IPS DF 4.7 (cell line): ENCODE measurements at regions not wholly inside any gene's neighbourhood (a gene's known extent, or its start where the extent isn't known, plus 50 kb on each side); places are given as distances from the start of the nearest gene placed in this dataset.
"Not testable (repeated sequence)": the region's sequence is repeated elsewhere in the genome, so short reads cannot be mapped to it uniquely, and the experiment has no call there.

Experiments
- DNase-seq: peaks from one replicate; pipeline ENCODE4 v3.0.0-alpha.2; 2013; ENCODE audit warnings: low spot score; ENCODE audit errors: extremely low read depth

DNA sequence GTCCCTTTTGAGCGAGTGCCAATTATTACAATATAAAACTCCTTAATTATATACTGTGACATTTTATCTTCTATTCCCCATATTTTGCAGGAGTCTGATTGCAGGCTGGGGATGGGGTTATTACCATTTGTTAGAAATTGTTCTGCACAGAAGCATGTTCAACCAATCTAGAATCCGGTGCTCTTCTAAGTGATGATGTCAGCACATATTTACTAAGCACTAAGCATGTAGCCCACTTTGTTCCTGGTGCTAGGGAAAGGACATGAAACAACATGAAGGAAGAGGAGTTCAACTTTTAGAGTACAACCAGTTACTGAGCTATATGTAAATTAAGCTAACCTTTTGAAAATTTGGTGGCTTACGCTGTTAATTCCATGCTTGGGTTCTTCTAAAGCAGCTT lies 52.8 kb upstream of the IL1RAPL2 start:
- DNase-seq = no peak

DNA sequence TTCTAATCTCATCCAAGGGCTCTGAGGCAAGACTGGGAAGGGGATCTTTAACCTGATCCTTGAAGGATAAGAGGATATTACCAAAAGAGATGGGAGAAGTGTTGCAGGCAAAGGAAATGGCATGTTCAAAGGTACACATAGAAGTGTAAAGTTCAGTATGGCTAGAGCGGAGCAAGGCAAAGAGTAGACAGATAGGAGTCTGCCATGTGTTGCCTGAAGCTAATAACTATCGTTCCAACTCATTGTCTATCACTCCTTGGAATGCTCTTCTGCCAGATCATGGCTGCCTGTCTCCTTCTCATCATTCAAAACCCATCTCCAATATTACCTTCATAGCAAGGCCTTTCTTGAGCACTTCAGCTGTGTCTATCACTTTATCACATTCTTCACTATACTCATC lies 55.2 kb upstream of the IL1RAPL2 start:
- DNase-seq = no peak

DNA sequence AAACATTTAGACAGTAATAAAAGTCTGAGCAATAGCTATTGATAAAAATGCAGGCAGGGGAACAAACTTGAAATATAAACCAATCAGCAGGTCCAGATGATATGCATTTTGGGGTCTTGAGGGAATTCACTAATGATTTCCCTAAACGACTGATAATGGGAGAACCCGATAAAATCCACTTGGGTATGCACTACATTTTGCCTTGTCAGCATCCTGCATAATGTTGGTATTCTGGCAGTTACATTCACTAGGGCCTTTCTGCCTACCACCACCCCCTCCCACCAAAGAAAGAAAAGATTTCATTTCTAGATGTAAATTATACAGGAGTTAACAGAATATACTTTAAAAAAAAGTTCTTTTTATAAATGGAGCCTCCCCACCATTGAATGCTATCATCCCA lies 63.5 kb upstream of the IL1RAPL2 start:
- no peak for DNase-seq

DNA sequence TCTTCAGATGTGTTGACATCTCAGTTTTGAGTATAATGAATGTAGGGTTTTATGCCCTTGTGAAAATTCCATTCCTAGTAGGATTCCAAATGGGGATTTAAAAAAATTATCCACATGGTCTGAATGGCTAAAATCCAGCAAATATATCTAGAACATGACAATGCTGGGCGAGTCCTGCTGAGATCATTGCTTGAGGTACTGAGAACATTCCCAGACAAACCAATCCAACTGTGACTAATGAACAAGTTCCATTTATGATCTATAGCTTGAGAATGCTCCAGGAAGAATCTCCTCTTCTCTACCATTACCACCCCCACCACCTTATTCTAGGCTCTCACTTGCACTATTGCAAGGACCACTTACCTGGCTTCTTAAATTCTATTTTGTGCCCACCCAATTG lies 77.2 kb upstream of the IL1RAPL2 start:
- DNase-seq = no peak

DNA sequence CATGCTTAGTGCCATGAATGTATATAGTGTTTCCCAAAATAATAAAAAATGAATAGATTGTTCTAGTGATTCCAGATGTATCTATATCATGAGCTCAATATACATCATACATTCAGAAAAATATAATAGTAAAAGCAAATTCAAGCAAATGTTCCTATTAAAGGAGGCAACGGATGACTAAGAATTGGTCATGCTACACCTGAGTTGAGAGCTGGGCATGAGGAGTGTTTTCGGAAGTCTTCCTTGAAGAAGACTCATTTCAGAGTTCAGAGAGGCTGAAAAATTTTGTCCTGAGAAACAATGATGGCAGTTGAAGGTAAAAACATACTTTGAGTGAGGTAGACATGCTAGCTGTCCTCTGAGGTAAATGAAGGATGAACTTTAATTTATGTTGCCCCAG lies 79.3 kb upstream of the IL1RAPL2 start:
- DNase-seq = no peak

DNA sequence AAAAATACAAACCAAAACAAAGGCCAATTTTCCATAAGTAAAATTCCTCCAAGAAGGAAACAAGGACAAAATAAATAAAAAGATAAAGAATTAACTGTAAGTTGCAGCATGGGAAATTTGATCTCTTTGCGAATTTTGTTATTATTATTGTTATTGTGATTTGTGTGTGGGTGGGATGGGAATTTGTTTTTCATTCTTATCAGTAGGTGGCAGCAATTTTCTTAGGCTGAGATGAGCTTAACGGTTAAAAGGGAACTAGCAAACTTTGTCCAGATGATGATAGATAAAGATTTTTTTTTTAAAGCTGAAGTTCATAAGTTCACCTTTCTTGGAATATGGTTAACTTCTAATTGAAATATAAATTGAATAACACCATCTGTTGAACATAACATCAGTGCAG lies 83.2 kb upstream of the IL1RAPL2 start:
- no peak for DNase-seq

DNA sequence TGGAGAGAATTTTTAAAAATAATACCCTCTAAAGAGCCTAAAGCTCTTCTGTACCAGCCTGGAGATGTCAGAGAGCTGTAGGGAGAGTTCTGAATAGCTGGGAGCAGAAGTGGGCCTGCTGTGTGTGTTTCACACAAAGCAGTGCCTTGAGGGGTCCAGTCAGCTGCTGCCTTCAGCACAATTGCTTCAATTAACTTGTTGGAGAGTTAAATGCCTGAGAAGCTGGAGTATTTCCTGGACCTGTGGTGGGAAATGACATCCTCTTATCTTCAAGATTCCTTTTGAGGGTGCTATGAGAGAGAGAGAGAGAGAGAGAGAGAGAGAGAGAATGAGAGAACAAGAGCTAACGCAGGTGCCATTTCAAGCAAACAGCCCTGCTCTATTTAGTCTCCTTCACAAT lies 96.2 kb upstream of the IL1RAPL2 start:
- DNase-seq = no peak

DNA sequence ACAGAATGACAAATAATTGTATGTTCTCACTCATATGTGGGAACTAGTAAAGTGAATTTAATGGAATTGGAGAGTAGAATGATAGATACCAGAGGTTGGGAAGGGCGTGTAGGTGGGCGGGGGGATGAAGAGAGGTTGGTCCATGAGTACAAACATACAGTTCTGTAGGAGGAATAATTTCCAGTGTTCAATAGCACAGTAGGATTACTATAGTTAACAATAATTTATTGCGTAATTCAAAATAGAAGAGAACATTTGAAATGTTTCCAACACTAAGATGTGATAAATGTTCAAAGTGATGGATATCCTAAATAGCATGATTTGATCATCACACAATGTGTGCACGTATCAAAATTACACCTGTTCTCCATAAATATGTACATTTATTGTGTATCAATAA lies 106.2 kb upstream of the IL1RAPL2 start:
- DNase-seq = no peak

DNA sequence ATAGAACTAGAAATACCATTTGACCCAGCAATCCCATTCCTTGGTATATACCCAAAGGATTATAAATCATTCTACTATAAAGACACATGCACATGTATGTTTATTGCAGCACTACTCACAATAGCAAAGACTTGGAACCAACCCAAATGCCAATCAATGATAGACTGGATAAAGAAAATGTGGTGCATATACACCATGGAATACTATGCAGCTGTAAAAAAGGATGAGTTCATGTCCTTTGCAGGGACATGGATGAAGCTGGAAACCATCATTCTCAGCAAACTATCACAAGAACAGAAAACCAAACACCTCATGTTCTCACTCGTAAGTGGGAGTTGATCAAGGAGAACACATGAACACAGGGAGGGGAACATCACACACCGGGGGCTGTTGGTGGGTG lies 108.9 kb upstream of the IL1RAPL2 start:
- DNase-seq = not testable (repeated sequence)

DNA sequence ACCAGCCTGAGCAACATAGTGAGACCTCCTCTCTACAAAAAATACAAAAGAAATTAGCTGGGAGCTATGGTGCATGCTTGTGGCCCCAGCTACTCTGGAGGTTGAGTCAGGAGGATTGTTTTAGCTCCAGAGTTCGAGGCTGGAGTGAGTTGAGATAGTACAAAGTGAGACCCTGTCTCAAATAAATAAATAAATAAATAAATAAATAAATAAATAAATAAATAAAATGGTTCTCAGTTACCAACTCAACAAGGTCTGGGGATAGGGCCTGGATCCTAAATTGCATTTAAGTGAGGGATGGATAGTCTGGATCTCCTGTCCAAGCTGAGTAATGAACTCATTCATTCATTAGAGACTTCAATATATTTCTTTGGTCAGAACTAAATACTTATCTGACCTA lies 115.7 kb upstream of the IL1RAPL2 start:
- DNase-seq = no peak

DNA sequence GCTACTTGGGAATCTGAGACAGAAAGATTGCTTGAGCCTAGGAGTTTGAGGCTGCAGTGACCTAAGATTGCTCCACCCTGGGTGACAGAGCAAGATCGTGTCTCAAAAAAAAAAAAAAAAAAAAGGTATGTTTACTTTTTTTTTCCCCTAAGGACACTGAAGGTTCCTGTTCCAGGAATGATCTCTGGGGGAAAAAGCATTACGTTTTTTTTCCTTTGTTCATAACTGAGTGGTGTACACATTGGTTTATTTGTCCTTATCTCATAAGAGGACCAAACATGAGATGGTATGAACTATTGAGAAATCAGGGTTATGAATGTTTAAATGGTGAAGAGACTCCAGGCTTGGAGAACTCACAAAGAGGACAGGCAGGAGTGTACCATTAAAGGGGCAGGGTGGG lies 120.4 kb upstream of the IL1RAPL2 start:
- no peak for DNase-seq

DNA sequence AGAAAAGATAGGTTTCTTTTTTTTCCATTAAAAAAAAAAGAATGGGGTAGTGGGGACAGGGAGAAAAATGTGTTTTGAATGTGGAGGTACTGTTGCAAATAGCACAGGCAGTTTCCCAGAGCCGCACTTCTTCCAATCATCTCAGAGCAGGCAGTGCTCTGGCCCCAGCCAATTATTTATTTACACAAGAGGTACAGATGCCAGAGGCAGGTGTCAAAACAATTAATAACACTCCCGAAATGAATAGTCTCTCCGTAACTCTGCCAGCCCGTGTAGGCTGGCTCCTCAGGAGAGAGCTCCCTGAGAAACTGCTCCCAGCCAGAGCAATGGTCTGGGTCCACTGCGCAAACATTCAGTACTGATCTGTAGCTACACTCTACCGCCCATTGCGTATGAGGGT lies 130.8 kb upstream of the IL1RAPL2 start:
- DNase-seq = no peak

DNA sequence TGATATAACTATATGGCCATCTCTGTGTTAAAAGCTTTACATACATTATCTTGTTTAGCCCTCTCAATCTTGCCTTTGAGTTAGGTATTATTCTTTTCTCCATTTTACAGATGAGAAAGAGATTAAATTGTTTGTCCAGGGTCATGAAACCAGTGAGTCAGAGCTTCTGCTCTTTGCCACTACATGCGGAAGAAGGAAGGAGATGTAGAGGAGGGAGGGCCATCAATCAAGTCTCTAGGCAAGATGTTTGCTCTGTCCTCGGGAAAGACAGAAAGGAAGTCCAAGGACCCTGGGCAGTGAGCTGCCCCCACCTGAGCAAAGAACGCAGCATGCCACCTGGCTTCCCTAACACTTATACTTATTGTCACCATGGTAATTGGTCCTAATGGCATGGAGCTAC lies 133.7 kb upstream of the IL1RAPL2 start:
- no peak for DNase-seq

DNA sequence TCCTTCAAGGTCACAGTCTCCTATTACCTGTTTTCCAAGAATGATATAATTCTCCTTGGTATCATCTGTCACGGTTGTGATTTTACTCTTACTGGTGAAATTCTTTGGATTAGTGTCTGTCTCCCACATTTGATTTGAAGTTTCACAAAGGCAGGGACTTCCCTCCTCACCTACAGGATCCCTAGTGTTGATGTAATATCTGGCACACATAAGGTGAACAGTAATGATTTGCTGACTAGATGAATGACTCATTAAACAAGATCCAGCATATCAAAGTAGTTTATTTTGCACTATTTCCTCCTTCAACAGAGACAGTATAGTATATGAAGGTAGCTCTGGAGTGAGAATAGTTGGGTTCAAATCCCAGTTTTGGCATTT lies 135.3 kb upstream of the IL1RAPL2 start:
- DNase-seq = no peak

DNA sequence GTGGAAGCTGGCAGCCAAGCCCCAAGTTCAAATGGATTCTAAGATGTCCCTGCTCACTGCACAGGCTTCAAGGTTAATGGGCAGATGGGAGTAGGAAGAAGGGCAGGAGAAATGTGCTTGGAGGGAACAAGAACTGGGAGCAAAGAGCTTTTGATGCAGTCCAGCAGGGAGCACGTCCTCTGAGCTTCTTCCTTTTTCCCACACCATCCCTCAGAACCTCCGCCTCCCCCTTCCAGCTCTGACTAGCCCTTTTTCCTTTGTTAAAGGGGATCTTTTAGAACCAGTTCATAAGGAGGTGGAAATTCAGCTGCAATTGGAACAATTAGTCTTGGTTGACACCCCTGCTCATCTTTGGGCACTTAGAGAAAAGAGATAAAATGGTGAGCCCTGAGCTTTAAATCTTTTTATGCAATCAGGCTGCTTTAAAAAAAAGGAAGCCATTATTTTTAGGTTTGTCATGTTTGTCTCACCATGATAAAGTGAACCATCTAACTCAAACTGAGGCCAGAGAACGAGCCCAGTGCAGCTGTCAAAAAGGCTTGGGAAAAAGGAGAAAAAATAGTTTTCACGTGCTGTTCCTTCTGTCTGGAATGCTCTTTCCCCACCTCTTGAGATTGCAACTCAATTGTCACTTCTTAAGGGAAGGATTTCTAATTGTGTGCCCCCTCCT lies 135.8 kb upstream of the IL1RAPL2 start:
- no peak for DNase-seq

DNA sequence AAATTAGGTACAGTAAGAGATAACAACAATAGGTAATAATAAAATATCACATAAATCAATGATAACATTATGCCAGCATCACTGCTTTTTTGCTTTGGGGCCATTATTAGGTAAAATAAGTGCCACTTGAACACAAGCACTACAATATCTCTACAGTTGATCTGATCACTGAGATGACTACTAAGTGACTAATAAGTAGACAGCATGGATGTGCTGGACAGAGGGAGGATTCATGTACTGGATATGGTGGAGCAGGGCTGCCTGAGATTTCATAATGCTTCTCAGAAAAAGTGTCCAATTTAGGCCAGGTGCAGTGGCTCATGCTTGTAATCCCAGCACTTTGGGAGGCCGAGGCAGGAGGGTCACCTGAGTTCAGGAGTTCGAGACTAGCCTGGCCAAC lies 137.8 kb upstream of the IL1RAPL2 start:
- DNase-seq = no peak

DNA sequence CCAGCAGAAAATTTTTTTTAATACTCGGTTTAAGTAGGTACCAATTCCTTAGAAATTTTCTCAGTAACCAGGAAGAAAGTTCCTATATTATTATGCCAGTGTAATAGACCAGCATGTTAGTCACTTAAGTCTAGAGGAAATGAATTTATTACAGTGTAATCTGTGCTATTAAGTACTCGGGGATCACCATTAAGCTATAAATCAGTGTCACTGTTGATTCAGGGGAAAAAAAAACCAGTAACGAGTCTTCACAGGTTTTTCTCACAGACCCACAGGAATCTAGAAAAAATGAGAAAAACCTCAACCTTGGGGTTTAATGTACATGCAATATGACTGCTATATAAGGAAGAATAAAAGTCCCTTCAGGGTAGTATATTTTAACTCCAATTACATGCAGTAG lies 138.3 kb upstream of the IL1RAPL2 start:
- no peak for DNase-seq

DNA sequence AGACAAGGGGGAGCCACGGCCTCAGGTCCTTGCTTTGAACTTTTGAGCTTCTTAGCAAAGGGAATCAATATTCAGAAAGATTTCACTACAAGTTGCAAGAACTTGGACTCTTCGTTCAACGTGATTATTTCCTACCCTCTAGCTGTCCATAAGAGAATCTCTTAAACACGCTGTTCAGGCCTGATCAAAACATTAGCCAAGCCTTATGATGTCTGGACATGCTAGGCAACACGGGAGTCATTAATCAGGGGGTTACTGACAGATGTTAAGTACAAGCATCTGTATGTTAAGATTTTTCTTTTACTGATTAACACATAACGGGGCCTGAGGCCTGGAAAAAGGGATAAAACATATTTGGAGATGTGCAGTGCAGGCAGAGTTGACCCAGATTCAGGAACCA lies 138.9 kb upstream of the IL1RAPL2 start:
- no peak for DNase-seq

DNA sequence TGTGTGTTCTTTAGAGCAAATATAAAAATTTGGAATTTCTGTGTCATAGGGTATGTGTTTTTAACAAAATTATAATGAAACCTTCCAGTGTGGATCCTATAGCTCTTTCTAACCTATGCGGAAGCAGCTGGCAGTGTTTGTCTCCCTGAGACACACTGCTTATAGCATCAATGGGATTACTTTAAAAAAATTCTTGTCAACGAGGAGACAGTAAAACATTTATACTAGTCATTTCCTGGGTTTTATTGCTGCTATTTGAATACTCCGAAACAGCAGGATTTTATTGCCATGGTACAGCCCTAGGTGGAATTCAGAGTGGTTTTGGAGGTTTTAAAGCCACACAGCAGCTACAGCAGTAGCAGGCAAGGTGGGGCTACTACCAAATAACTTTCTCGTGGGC lies 145.1 kb upstream of the IL1RAPL2 start:
- no peak for DNase-seq

DNA sequence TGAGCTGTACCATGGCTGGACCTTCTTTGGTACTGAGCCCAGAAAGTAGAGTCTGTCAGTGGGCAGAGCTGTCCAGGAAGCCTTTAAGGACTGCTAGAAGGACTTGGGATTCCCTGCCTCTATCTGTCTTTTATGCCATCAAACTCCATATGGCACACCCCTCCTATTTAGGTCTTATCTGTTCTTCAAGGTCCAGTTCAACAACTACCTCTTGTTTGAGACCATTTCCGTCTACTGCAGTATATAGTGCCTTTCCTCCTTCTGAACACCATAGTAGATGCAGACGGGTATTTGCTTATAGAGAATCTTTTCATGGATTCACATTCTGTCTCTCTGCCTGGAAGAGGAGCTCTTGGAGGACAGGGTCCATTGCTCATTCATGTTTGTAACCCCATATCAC lies 146.1 kb upstream of the IL1RAPL2 start:
- no peak for DNase-seq

DNA sequence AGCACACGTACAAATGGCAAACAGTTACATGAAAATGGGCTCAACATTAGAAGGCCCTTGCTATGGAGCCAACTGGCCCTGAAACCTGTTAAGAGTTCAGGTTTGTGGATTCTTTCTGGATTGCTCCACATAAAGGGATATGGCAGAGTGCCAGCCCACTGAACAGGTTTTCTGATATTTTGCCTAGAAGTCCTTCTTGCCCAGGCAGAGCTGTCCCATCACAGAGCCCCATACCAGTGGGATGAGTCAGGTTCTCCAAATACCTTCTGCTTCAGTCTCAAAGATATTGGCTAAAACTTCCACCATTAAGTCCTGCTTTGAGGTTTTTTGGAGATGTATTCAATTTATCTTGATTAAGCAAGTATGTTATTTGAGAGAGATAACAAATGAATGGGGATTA lies 146.8 kb upstream of the IL1RAPL2 start:
- DNase-seq = no peak

DNA sequence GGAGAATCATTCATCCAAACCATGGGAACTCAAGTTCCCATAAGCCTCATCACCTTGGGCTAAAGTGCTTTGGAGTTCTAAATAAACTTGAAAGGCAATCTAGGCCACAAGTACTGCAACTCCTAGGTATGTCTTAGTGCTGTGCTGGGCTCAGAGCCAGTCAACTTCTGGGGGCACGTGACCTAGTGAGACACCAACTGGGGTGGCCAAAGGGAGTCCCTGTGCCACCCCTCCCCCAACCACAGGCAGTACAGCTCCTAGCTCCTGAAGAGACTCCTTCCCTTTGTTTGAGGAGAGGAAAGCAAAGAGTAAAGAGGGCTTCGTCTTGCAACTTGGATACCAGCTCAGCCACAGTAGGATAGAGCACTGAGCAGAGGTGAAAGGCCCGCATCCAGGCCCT lies 154.2 kb upstream of the IL1RAPL2 start:
- DNase-seq = no peak

DNA sequence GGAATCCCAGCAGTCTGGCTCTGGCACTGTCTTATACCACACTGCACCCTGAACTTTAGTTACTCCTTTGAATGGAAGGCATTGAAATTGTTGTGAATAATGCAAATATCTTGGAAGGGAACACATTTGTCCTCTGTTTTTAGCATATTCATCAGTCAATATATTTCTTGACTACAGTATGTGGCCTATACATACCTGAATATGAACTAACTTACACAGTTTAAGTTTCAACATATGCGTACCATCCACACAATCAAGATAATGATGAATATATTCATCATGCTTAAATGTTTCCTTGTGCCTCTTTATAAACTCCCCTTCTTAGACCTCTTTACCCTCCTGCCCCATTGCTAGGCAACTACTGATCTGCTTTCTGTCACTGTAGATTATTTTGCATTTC lies 145.7 kb upstream of the ESX1 start:
- DNase-seq = no peak

DNA sequence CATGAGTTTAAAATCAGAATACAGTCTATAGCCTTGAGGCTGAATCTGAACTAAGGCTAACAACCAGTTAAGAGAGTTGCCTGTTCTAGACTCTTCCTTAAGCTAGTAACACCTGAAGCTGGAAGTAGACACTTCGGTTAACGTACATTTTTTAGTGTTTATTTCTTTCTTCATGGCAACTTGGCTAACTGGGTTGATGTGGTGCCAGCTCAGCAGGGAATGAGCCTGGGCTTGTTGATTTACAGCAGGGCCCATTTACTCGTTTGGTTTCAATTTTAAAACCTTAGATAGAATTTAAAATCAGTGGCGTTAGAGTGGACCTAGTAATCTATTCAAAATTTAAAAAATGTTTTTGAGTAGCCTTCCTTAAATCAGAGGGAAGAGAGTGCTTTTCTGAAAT lies 137.6 kb upstream of the ESX1 start:
- no peak for DNase-seq
